HL-60 (cell line): ENCODE measurements at regions not wholly inside any gene's neighbourhood (a gene's known extent, or its start where the extent isn't known, plus 50 kb on each side); places are given as distances from the start of the nearest gene placed in this dataset.

Experiments used
- DNase-seq, 2 experiments: peaks; one replicate each; pipeline ENCODE4 v3.0.0-alpha.2; 2010 to 2020; ENCODE audit warnings: low read depth in 1 of 2, low spot score in 1 of 2
- H3K27ac ChIP-seq: fragments of 250-450 bp; sonication (Bioruptor Pico); replicated peaks from 2 replicates; pipeline ENCODE4 v1.5.1; 2020; ENCODE audit warnings: mild to moderate bottlenecking, moderate library complexity
- H3K27me3 ChIP-seq: fragments of 250-450 bp; sonication (Bioruptor Pico); 2 replicates; pipeline ENCODE4 v1.5.1; 2021; ENCODE audit warnings: mild to moderate bottlenecking, moderate library complexity; ENCODE audit not compliant: insufficient read depth, poor library complexity, severe bottlenecking
- H3K4me3 ChIP-seq: replicated peaks from 2 replicates; pipeline ENCODE4 v1.5.1; 2011; ENCODE audit warnings: mild to moderate bottlenecking, control low read depth, low read length; ENCODE audit not compliant: insufficient read depth
- GABPA ChIP-seq: IDR thresholded peaks from 2 replicates; pipeline ENCODE4 v1.6.1; 2012; ENCODE audit warnings: low read depth
- POLR2AphosphoS5 ChIP-seq: IDR thresholded peaks from 2 replicates; pipeline ENCODE4 v1.6.1; 2012; ENCODE audit warnings: low read depth
- SPI1 ChIP-seq: IDR thresholded peaks from 2 replicates; pipeline ENCODE4 v1.6.1; 2012; ENCODE audit warnings: low read depth, mild to moderate bottlenecking, borderline replicate concordance
- TF ChIP-seq, protein P1 (sequence below): IDR thresholded peaks from 2 replicates; pipeline ENCODE4 v1.6.1; 2012; ENCODE audit warnings: low read depth; ENCODE audit not compliant: insufficient replicate concordance
- TF ChIP-seq, protein P2 (sequence below): IDR thresholded peaks from one replicate; pipeline ENCODE4 v1.5.1; 2011; ENCODE audit warnings: low read length, control low read depth, inconsistent platforms; ENCODE audit not compliant: insufficient read depth

DNA sequence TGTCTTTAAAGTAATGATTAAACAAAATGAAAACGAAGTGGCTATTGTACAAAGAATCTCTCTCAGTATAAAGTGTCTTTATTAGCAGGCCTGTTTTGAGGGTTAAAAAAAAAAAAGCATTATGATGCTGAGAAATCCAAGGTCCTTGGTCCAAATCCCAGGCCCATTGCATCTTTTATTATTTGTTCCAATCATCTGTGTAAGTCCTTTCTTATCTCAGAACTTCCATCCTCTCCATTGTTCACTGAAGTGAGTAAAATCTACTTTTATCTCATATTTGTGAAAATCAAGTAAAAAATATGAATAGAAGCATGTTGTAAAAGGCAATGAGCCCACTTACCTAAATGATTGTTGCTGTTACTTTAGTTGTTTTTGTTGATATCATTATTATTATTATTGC lies 499.1 kb upstream of the JAG1 start:
- no peak overlapping the region for H3K4me3 ChIP-seq
- TF ChIP-seq, protein P1, sequence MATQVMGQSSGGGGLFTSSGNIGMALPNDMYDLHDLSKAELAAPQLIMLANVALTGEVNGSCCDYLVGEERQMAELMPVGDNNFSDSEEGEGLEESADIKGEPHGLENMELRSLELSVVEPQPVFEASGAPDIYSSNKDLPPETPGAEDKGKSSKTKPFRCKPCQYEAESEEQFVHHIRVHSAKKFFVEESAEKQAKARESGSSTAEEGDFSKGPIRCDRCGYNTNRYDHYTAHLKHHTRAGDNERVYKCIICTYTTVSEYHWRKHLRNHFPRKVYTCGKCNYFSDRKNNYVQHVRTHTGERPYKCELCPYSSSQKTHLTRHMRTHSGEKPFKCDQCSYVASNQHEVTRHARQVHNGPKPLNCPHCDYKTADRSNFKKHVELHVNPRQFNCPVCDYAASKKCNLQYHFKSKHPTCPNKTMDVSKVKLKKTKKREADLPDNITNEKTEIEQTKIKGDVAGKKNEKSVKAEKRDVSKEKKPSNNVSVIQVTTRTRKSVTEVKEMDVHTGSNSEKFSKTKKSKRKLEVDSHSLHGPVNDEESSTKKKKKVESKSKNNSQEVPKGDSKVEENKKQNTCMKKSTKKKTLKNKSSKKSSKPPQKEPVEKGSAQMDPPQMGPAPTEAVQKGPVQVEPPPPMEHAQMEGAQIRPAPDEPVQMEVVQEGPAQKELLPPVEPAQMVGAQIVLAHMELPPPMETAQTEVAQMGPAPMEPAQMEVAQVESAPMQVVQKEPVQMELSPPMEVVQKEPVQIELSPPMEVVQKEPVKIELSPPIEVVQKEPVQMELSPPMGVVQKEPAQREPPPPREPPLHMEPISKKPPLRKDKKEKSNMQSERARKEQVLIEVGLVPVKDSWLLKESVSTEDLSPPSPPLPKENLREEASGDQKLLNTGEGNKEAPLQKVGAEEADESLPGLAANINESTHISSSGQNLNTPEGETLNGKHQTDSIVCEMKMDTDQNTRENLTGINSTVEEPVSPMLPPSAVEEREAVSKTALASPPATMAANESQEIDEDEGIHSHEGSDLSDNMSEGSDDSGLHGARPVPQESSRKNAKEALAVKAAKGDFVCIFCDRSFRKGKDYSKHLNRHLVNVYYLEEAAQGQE, result no peak
- TF ChIP-seq GABPA (no peak), POLR2AphosphoS5 (no peak)
- no peaks in the 10 kb centered on the region for H3K27me3 ChIP-seq
- no peak overlapping the region for H3K27ac ChIP-seq
- DNase-seq, result no peak

DNA sequence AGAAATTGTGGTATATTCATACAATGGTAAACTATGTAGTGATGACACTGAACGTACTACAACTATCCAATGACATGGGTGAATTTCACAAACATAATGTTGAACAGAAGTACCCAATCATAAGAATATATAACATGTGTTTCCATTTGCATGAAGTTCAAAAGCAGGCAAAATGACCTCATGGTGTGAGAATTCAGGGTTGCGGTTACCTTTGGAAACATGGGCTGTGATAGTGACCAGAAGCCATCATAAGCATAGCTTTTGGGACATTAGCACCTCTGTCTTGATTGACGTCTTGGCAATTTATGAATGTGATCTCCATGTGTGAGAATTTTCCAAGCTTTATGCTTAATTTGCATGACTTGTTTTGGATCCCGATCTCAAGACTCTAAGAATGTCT lies 500.1 kb upstream of the JAG1 start:
- TF ChIP-seq, protein P2, sequence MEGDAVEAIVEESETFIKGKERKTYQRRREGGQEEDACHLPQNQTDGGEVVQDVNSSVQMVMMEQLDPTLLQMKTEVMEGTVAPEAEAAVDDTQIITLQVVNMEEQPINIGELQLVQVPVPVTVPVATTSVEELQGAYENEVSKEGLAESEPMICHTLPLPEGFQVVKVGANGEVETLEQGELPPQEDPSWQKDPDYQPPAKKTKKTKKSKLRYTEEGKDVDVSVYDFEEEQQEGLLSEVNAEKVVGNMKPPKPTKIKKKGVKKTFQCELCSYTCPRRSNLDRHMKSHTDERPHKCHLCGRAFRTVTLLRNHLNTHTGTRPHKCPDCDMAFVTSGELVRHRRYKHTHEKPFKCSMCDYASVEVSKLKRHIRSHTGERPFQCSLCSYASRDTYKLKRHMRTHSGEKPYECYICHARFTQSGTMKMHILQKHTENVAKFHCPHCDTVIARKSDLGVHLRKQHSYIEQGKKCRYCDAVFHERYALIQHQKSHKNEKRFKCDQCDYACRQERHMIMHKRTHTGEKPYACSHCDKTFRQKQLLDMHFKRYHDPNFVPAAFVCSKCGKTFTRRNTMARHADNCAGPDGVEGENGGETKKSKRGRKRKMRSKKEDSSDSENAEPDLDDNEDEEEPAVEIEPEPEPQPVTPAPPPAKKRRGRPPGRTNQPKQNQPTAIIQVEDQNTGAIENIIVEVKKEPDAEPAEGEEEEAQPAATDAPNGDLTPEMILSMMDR, result no peak
- no peak for TF ChIP-seq POLR2AphosphoS5
- H3K27me3 ChIP-seq, result no peaks in the 10 kb centered on the region
- H3K27ac ChIP-seq, result no peak overlapping the region
- no peak overlapping the region for H3K4me3 ChIP-seq
- no peak for DNase-seq

DNA sequence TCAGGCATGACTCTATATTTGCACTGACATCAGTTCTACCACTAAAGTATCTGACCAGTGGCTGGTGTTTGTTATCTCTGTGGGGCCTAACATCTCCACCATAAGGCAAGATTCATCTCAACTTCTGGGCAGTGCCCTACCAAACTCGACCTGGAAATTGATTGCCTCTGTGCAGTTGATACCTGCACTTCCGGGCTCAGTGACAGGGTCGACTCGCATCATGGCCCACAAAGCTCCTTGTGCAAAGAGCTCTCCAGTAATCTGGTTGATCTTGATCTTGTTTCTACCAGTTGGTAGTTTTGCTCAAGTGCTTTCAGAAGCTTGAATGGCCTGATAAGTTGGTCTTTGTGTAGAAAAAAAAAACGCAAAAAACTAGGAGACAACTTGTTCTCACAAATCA lies 501.1 kb upstream of the JAG1 start:
- Histone ChIP-seq H3K27ac (no peak overlapping the region), H3K27me3 (no peaks in the 10 kb centered on the region), H3K4me3 (no peak overlapping the region)
- DNase-seq, result no peak
- no peak for TF ChIP-seq GABPA
- TF ChIP-seq, protein P2, result no peak
- TF ChIP-seq, protein P1, result no peak
- no peak for TF ChIP-seq SPI1
- no peak for TF ChIP-seq POLR2AphosphoS5

DNA sequence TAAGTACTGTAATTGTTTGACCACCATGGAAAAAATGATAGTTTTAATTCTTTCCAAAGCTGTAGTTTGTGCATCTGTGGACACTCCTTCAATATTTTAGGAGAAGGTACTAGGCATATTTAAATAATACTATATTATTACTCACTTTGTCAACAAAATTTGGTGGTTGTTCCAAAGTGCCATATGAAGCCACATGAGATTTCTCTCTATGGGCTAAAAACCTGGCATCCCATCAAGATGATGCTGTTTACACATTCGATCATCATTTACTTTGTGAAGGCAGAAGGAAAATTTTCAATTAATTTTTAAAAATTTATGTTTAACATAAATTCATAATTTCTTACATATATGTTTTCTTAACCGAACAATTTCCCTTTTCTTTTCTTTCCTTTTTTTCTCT lies 502.6 kb upstream of the JAG1 start:
- TF ChIP-seq GABPA (no peak), POLR2AphosphoS5 (no peak), SPI1 (no peak)
- TF ChIP-seq, protein P2, result no peak
- TF ChIP-seq, protein P1, result no peak
- H3K27me3 ChIP-seq, result no peaks in the 10 kb centered on the region
- H3K4me3 ChIP-seq, result no peak overlapping the region
- H3K27ac ChIP-seq, result no peak overlapping the region
- no peak for DNase-seq
